Urinary bladder (tissue), 3 donors: ENCODE measurements at regions not wholly inside any gene's neighbourhood (a gene's known extent, or its start where the extent isn't known, plus 50 kb on each side); places are given as distances from the start of the nearest gene placed in this dataset.
A peak's percentile ranks its signal among the peaks of the same experiment; 100 is the strongest.
"Not testable (repeated sequence)": the region's sequence is repeated elsewhere in the genome, so short reads cannot be mapped to it uniquely, and the experiment has no call there.

ENCODE experiments used
- DNase-seq: peaks from one replicate; pipeline ENCODE4 v3.0.0-alpha.2; 2015; ENCODE audit errors: extremely low spot score
- H3K27ac ChIP-seq: one replicate; pipeline ENCODE4 v1.5.1; 2013; ENCODE audit warnings: low read depth, mild to moderate bottlenecking, moderate library complexity
- H3K36me3 ChIP-seq: one replicate; pipeline ENCODE4 v1.6.1; 2013; ENCODE audit warnings: mild to moderate bottlenecking, moderate library complexity; ENCODE audit not compliant: insufficient read depth
- H3K4me1 ChIP-seq: one replicate; pipeline ENCODE4 v1.6.1; 2013; ENCODE audit warnings: mild to moderate bottlenecking, moderate library complexity; ENCODE audit not compliant: insufficient read depth
- H3K4me3 ChIP-seq: one replicate; pipeline ENCODE4 v1.5.1; 2013; ENCODE audit warnings: low read depth, low read length
- WGBS: extraction: QIAGEN DNeasy Blood & Tissue Kit; methylation state at CpG from one replicate; pipeline ENCODE4 v1.1.7; 2013; 5-methylcytosine and 5-hydroxymethylcytosine counted together
- donor health status: healthy with polysubstance abuse.
- donor health status: healthy.

DNA sequence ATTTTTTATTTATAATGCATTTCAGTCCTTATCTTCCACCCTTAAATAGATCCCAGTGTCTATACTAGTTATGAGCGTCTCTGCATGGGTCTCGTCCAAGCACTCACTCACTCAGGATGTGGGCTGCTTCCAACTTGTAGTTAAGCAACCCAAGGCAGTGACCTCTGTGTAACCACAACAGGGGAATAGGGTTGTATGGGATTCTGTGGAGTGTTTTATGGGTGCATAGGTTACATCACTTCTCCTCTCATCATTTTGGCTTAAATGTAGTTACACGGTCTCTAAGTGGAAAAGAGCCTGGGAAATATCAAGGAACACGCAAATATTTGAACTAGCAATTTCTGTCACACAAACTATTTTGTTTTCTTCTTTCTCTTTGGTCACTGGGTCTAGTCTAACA is 931.0 kb downstream of the STIM2 start:
- Histone ChIP-seq H3K4me1 (no peaks in the 10 kb centered on the region), H3K27ac (no peak overlapping the region), H3K36me3 (no peaks in the 10 kb centered on the region), H3K4me3 (no peak overlapping the region)
- WGBS = 53% methylated on average over 4 of the region's 4 CpGs
- DNase-seq = no peak

DNA sequence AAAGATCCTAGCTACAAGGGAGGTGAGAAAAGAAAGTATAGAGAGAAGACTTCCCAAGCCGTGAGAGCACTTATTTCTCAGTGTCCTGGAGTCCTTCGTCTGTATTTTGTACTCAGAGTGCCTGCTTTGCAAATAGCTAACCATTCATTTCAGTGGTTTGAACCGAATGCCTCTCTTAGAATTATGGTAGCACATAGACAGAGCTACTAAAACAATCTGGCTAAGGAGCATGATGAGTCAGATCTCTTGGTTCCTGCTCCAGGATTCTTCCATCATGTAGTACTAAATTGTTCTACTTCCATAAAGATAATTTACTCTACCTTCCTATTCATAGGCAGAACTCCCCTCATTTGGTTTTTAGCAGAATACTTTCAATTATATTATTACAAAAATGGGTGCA is 946.6 kb downstream of the STIM2 start:
- Histone ChIP-seq H3K4me3 (no peak overlapping the region), H3K4me1 (no peaks in the 10 kb centered on the region), H3K36me3 (no peaks in the 10 kb centered on the region), H3K27ac (no peak overlapping the region)
- WGBS = 63% methylated on average over 3 of the region's 3 CpGs
- DNase-seq = no peak

DNA sequence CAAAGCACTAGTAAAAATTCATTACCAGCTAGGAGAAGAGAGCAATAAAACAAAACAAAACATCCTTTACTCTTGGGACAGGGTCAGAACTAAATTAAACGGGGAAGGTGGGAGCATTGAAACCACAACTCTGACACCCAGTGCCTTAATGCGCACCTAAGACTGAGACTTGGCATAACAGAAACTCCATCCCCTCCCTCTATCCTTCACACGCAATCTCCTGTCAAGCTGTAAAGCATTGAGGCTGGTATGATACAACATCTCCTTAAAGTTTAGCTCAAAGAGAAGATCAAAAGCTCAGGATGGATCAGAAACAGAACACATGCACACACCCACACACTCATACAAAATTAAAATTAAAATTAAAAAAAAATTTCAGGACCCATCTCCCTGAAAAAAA is 951.3 kb downstream of the STIM2 start:
- no peak overlapping the region for H3K4me3 ChIP-seq
- no peaks in the 10 kb centered on the region for H3K4me1 ChIP-seq
- no peaks in the 10 kb centered on the region for H3K36me3 ChIP-seq
- 46% methylated on average over 3 of the region's 3 CpGs for WGBS
- DNase-seq = no peak
- no peak overlapping the region for H3K27ac ChIP-seq

DNA sequence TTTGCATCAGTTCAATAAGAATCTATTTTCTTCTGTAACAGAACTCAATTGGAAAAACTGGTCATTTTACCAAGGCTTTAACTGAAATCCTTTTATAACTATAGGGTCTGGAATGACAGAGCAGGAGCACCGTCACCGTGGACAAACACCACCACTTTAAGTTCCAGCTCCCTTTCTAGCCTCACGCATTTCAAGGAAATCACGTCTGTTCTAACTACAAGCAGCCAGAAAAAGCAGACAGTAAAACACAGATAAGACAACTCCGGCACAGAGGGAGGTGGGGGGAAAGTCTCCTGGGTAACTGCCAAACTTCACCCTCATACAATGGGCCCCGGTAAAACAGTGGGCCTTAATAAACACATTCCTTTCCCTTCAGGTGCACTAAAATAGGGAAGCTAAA is 952.6 kb downstream of the STIM2 start:
- H3K4me3 ChIP-seq, DNase-seq, H3K27ac ChIP-seq, H3K4me1 ChIP-seq, H3K36me3 ChIP-seq: not testable (repeated sequence)
- WGBS = 7% methylated on average over 6 of the region's 6 CpGs

DNA sequence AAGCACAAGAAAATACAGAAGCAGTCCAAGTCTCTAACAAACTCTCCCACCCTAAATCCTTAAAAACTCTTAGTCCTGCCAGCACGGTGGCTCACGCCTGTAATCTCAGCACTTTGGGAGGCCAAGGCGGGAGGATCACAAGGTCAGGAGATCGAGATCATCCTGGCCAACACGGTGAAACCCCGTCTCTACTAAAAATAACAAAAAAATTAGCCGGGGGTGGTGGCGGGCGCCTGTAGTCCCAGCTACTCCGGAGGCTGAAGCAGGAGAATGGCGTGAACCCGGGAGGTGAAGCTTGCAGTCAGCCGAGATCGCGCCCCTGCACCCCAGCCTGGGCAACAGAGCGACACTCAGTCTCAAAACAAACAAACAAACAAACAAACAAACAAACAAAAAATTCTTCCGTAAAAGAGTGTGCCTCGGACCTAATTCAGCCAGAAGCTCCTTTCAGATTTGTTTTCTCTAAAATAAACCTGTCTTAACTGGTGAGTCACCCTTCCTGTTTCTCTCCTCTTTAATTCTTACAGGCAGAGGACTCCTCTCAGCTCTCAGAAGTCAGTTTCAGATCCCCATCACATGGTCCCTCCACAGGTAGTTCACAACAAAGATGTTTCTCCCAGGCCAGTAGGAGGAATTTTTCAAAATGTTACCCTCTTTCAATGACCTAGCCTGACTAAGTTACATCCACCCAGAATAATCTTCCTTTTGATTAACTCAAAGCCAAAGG is 953.2 kb downstream of the STIM2 start:
- H3K4me3 ChIP-seq, H3K36me3 ChIP-seq, DNase-seq, H3K27ac ChIP-seq, H3K4me1 ChIP-seq: not testable (repeated sequence)
- 70% methylated on average over 18 of the region's 18 CpGs for WGBS

DNA sequence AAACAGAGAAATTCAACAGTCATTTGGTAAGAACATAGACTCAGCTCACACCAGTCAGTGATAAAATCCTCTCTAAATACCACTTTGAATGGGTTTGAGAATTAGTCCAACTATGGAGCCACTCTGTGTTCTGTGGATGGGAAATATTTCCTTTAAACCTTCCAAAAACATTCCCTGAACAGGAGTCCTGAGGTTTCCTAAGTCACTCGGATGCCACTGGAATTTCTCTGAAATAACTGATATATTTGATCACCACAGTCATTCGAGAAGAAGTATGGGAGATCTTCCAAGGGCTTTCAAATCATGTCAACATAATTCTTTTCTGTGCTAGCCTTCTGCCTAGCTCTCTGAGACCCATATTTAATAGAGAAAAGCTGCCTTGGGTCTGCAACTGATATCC is 958.6 kb downstream of the STIM2 start:
- WGBS = 42% methylated on average over 2 of the region's 2 CpGs
- no peak for DNase-seq
- H3K27ac ChIP-seq = no peak overlapping the region

DNA sequence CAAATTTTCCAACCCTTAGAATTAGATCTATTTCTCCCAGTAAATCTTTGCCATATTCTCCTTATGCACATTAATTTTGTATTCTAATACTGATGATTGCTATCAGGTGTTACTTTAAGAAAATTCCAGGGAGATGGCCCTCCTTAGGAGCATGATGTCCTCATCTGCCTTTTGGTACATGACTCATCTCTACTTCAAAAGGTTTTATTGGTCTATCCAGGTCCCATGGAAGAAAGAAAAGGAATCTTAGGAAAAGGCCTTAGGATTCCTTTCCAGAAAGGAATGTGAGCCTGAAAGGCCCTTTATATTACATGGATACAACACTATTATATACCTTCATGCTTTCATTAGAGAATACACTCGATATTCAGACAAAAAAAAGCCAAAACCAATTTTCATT is 968.2 kb downstream of the STIM2 start:
- no peaks in the 10 kb centered on the region for H3K4me1 ChIP-seq
- WGBS = 81% methylated on average over 1 of the region's 1 CpG
- H3K27ac ChIP-seq = no peak overlapping the region
- H3K4me3 ChIP-seq = no peak overlapping the region
- H3K36me3 ChIP-seq = no peaks in the 10 kb centered on the region
- DNase-seq = no peak

More for the DNA sequence above, 958.6 kb downstream of the STIM2 start:
- H3K4me1 ChIP-seq = no peaks in the 10 kb centered on the region
- no peaks in the 10 kb centered on the region for H3K36me3 ChIP-seq
- H3K4me3 ChIP-seq = no peak overlapping the region

DNA sequence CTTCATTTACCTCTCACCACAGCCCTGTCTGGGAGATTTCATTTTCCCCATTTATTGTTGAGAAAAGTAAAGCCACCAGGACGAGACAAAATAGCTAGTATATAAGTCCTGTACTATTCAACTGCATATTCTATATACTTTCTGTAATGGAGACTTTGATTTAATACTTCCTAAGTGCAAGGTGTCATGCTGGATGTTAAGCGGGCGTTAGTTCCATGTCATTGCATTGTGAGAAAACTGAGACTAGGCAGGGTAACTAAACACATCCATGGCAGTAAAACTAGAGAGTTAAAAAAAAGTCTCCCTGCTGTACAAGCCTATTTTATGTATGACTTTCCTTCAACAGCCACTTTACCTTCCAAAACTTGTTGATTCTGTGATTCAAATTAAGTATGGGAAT is 969.6 kb downstream of the STIM2 start:
- Histone ChIP-seq H3K4me3 (no peak overlapping the region), H3K27ac (no peak overlapping the region), H3K4me1 (no peaks in the 10 kb centered on the region), H3K36me3 (no peaks in the 10 kb centered on the region)
- 84% methylated on average over 3 of the region's 3 CpGs for WGBS
- DNase-seq = no peak

DNA sequence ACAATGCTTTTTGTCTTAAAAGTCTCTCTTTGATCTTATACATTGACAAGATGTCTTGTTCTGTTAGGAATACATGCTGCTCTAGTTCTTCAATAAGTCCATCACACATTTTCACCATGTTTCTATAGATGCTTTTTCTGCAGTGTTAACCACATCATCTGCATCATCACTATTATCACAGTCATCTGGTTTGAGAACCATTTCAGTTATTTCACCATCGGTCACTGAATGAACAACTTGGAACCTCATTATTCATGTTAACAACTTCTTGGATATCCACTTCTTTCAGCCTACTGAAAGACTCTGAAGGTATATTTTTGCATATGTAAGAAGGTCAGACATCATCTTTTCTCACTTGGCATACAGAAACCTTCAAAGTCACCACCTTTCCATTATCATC is 975.2 kb downstream of the STIM2 start:
- Histone ChIP-seq H3K4me1 (no peaks in the 10 kb centered on the region), H3K36me3 (no peaks in the 10 kb centered on the region), H3K4me3 (no peak overlapping the region), H3K27ac (no peak overlapping the region)
- no peak for DNase-seq
- WGBS = 93% methylated on average over 1 of the region's 1 CpG

DNA sequence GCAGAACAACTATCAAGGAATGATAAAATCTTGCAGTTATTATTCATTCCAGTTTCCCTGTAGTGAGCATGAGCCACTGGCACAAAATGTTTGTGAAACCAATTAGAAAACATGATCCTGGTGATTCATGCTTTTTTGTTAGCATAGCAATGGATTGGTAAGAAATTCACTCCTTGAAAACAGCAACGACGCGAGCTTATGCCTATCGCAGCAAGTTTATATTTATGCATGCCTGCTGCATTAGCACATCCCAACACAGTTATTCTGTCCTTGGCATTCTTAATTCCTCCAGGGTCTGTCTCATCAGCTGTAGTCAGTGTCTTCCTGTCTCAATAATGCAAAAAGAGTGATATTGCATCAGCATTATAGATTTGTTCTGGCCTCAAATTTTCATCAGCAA is 975.9 kb downstream of the STIM2 start:
- Histone ChIP-seq H3K27ac (no peak overlapping the region), H3K4me1 (no peaks in the 10 kb centered on the region), H3K4me3 (no peak overlapping the region), H3K36me3 (no peaks in the 10 kb centered on the region)
- 74% methylated on average over 4 of the region's 4 CpGs for WGBS
- no peak for DNase-seq

DNA sequence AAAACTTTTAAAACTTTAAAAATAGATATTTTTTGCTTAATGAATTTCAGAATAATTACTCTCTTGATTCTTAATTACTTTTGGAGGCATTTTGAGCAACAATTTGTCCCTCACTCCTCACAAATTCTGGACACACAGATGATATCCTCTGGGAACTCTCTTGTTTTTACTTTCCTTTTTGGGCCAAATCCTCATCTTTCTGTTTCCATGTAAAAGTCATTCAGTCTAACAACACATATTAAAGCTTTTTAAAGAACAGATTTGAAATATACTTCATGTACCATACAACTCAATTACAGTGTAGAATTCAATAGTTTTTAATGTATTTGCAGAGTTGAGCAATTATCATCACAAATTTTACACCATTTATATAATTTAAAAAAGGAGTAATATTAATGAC is 983.1 kb downstream of the STIM2 start:
- DNase-seq = no peak
- Histone ChIP-seq H3K4me3 (no peak overlapping the region), H3K27ac (no peak overlapping the region), H3K36me3 (no peaks in the 10 kb centered on the region), H3K4me1 (no peaks in the 10 kb centered on the region)

DNA sequence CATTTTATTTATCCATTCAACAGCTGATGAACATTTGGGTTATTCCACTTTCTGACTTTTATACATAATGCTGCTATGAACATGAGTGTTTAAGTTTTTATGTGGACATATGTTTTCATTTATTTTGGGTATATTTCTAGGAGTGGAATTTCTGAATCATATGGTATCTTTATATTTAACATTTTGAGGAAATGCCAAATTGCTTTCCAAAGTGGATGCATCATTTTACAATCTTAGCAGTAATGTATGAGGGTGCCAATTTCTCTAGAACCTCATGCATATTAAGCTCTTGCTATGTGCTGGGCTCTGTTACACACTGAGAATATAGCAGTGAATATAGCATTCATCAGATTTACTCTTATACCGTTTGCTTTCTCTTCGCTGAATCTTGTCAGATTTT is 983.7 kb downstream of the STIM2 start:
- Histone ChIP-seq H3K4me3 (no peak overlapping the region), H3K27ac (no peak overlapping the region), H3K36me3 (no peaks in the 10 kb centered on the region), H3K4me1 (no peaks in the 10 kb centered on the region)
- DNase-seq = peak; percentile 6
- WGBS = 89% methylated on average over 2 of the region's 2 CpGs

DNA sequence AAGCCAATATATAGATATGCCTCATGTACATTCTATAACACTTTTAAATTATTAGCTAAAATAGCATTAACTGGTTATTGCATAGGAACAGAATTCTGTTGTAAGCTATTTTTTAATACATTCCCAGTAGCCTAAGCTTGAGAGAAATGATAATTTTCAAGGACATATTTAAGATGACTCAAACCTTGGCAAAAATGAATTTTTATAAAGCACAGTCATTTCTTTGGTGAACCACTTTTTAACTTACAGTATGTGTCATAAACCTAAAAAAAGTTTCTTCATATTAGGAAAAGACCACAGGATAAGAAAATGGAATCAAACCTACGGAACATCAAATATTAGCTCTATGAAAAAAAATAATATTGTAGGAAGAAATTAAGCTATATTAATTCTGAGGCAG is 986.3 kb downstream of the STIM2 start:
- H3K36me3 ChIP-seq = no peaks in the 10 kb centered on the region
- H3K27ac ChIP-seq = no peak overlapping the region
- 94% methylated on average over 1 of the region's 1 CpG for WGBS
- no peak for DNase-seq
- H3K4me1 ChIP-seq = no peaks in the 10 kb centered on the region
- H3K4me3 ChIP-seq = no peak overlapping the region

DNA sequence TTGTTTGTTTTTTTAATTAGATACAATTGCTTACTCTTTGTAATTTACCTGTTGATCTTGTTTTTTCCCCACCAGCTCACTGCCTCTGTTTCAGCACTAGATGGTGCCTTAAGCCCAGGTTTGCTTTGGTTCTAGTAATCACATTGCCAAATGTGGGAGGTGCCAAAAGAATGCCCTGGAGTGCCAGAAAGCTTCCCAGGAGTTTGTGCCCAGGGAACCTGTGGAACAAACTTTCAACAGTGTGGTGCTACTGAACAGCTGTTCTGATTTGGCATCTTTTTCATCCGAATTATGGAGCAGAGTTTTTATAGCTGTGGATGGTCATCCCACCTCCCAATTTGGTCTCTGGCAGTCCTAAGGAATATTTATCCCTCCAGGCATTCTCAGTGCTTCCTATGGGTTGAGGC is 1000.7 kb downstream of the STIM2 start:
- Histone ChIP-seq H3K27ac (no peak overlapping the region), H3K36me3 (no peaks in the 10 kb centered on the region), H3K4me1 (no peaks in the 10 kb centered on the region), H3K4me3 (no peak overlapping the region)
- 51% methylated on average over 1 of the region's 1 CpG for WGBS
- no peak for DNase-seq

DNA sequence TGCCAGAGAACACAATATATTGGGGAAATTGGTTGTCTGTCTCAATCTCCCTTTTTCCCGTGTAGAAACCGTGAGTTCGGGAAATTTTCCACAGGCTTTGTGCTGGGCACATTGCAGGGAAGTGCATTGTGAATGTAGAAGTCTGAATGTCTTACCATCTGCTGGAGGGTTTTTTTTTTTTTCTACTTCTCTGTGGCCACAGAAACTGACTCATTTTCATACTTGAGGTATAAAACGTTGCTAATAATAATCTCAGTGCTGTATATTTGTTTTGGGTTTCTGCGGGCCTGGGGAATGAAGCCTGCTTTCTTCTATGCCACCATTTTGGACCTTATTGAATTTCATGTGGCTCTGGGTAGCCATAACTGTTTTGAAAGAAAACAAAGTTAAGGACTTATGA is 1001.2 kb downstream of the STIM2 start:
- H3K4me1 ChIP-seq = no peaks in the 10 kb centered on the region
- DNase-seq = no peak
- H3K4me3 ChIP-seq = no peak overlapping the region
- H3K36me3 ChIP-seq = no peaks in the 10 kb centered on the region
- 83% methylated on average over 5 of the region's 5 CpGs for WGBS
- no peak overlapping the region for H3K27ac ChIP-seq
